Endothelial cell of umbilical vein (primary cell): ENCODE measurements at regions not wholly inside any gene's neighbourhood (a gene's known extent, or its start where the extent isn't known, plus 50 kb on each side); places are given as distances from the start of the nearest gene placed in this dataset.

ENCODE experiments used
- BruUV-seq: library from RNA; stranded (reverse); fragments of 400-500 nt; replicated peaks from 2 replicates; lab custom pipeline; 2021; lab: Mats Ljungman, UMichigan
- CTCF ChIA-PET: fragments of 300-600, 350-600 bp; sonication (Branson Sonifier 250); formaldehyde crosslinking; loops from one replicate; lab custom pipeline; 2021; ENCODE audit warnings: antibody characterized with exemption, inconsistent platforms; lab: Charles Lee
- POLR2A ChIA-PET: fragments of 300-600, 350-600 bp; sonication (Branson Sonifier 250); formaldehyde crosslinking; loops from one replicate; lab custom pipeline; 2021; ENCODE audit warnings: antibody characterized with exemption, inconsistent platforms; lab: Charles Lee
- DNase-seq: peaks from one replicate; pipeline ENCODE4 v3.0.0-alpha.2; 2011; ENCODE audit warnings: low read depth, low spot score
- FAIRE-seq: peaks from 2 replicates; lab custom pipeline; 2011; peaks lifted over from hg19 to GRCh38; lab: Jason Lieb, UNC
- H2AFZ ChIP-seq: 2 replicates; pipeline ENCODE4 v1.6.0; 2012; ENCODE audit warnings: low read depth, low read length, control low read depth, inconsistent platforms
- H3K27ac ChIP-seq: 2 replicates; pipeline ENCODE4 v1.5.1; 2011; ENCODE audit warnings: low read depth, mild to moderate bottlenecking, control low read depth, low read length, moderate library complexity; ENCODE audit not compliant: insufficient read depth
- H3K27me3 ChIP-seq, 2 experiments: 2 replicates each; pipeline versions ENCODE4 v1.6.0 to v1.6.1; 2011; ENCODE audit warnings: low read length in 2 of 2, mixed read lengths in 1 of 2; ENCODE audit not compliant: control insufficient read depth in 2 of 2, insufficient read depth in 2 of 2
- H3K36me3 ChIP-seq, 2 experiments: 2 replicates in 1 of 2; 3 replicates in 1 of 2; pipeline ENCODE4 v1.5.1; 2011; ENCODE audit warnings: low read length in 2 of 2, mild to moderate bottlenecking in 1 of 2, moderate library complexity in 1 of 2; ENCODE audit not compliant: control insufficient read depth in 2 of 2, insufficient read depth in 2 of 2; ENCODE audit errors: extremely low read depth in 1 of 2
- H3K4me1 ChIP-seq: 3 replicates; pipeline ENCODE4 v1.5.1; 2011; ENCODE audit warnings: mild to moderate bottlenecking, low read length; ENCODE audit not compliant: control insufficient read depth, insufficient read depth; ENCODE audit errors: extremely low read depth
- H3K4me2 ChIP-seq: 2 replicates; pipeline ENCODE4 v1.6.1; 2011; ENCODE audit warnings: low read length, control low read depth, mixed read lengths; ENCODE audit not compliant: insufficient read depth
- H3K4me3 ChIP-seq, 3 experiments: fragments of 200-600 bp in 1 of 3; sonication (generic), shearing (Covaris generic) in 1 of 3; replicated peaks in 1 of 3; 2 replicates each; pipeline ENCODE4 v1.5.1; 2011 to 2016; ENCODE audit warnings: control low read depth in 3 of 3, low read length in 3 of 3, mild to moderate bottlenecking in 2 of 3, inconsistent platforms in 1 of 3, low read depth in 1 of 3, moderate library complexity in 1 of 3; ENCODE audit not compliant: insufficient read depth in 1 of 3
- H3K79me2 ChIP-seq: 2 replicates; pipeline ENCODE4 v1.6.0; 2012; ENCODE audit warnings: low read length, inconsistent platforms; ENCODE audit not compliant: control insufficient read depth, insufficient read depth
- H3K9ac ChIP-seq: replicated peaks from 2 replicates; pipeline ENCODE3; 2011; ENCODE audit warnings: low read length, control low read depth; ENCODE audit not compliant: insufficient read depth; ENCODE audit errors: extremely low read depth
- H3K9me1 ChIP-seq: replicated peaks from 3 replicates; pipeline ENCODE4 v1.6.0; 2011; ENCODE audit warnings: mild to moderate bottlenecking, low read length; ENCODE audit not compliant: control insufficient read depth, insufficient read depth; ENCODE audit errors: extremely low read depth
- H3K9me3 ChIP-seq: replicated peaks from 2 replicates; pipeline ENCODE4 v1.5.1; 2012; ENCODE audit warnings: low read length, inconsistent platforms; ENCODE audit not compliant: control insufficient read depth, insufficient read depth
- H4K20me1 ChIP-seq: replicated peaks from 2 replicates; pipeline ENCODE3; 2011; ENCODE audit warnings: mild to moderate bottlenecking, low read length; ENCODE audit not compliant: control insufficient read depth, insufficient read depth; ENCODE audit errors: extremely low read depth
- CTCF ChIP-seq, 2 donors: IDR thresholded peaks; 1 replicate in 1 of 2; 2 replicates in 1 of 2; pipeline ENCODE4 v1.5.1; 2011; ENCODE audit warnings: low read length in 2 of 2, mild to moderate bottlenecking in 2 of 2, moderate library complexity in 2 of 2, control low read depth in 1 of 2, inconsistent platforms in 1 of 2, low read depth in 1 of 2; ENCODE audit not compliant: insufficient read depth in 1 of 2; ENCODE audit errors: extremely low read depth in 1 of 2
- EZH2 ChIP-seq: IDR thresholded peaks from 2 replicates; pipeline ENCODE4 v1.6.1; 2012; ENCODE audit warnings: borderline replicate concordance, low read depth, mild to moderate bottlenecking, moderate library complexity, low read length, inconsistent platforms; ENCODE audit not compliant: severe bottlenecking
- FOS ChIP-seq: IDR thresholded peaks from 2 replicates; pipeline ENCODE4 v1.6.1; 2011; ENCODE audit warnings: mild to moderate bottlenecking, low read length, moderate library complexity, borderline replicate concordance; ENCODE audit not compliant: insufficient read depth
- GATA2 ChIP-seq: IDR thresholded peaks from 2 replicates; pipeline ENCODE4 v1.7.0; 2011; ENCODE audit warnings: low read depth, mild to moderate bottlenecking, moderate library complexity, mixed read lengths, low read length; ENCODE audit not compliant: insufficient read length, insufficient read depth
- JUN ChIP-seq: IDR thresholded peaks from 2 replicates; pipeline ENCODE4 v1.6.1; 2011; ENCODE audit warnings: borderline replicate concordance, low read depth; ENCODE audit not compliant: insufficient read length, insufficient read depth
- MAX ChIP-seq: IDR thresholded peaks from 2 replicates; pipeline ENCODE4 v1.6.1; 2011; ENCODE audit not compliant: insufficient read depth, insufficient read length
- MYC ChIP-seq: IDR thresholded peaks from one replicate; pipeline ENCODE4 v1.6.1; 2011; ENCODE audit warnings: mild to moderate bottlenecking, low read depth, low read length
- POLR2A ChIP-seq: IDR thresholded peaks from 2 replicates; pipeline ENCODE4 v1.6.1; 2012; ENCODE audit warnings: low read depth, mild to moderate bottlenecking, control low read depth, low read length
- POLR2AphosphoS5 ChIP-seq: IDR thresholded peaks from 2 replicates; pipeline ENCODE4 v1.6.1; 2012; ENCODE audit warnings: low read depth, mild to moderate bottlenecking, control low read depth, low read length, moderate library complexity; ENCODE audit not compliant: insufficient read depth
- dilution Hi-C: fragments of 300-500 bp; cut with MboI; formaldehyde crosslinking; loops from one replicate; pipeline ENCODE4 v1.15.0; 2019; ENCODE audit warnings: low sequenced_read_pairs; ENCODE audit not compliant: extremely low pct_ligation_motif_present
- intact Hi-C: fragments of 100-400 bp; cut with micrococcal nuclease; formaldehyde crosslinking; loops from one replicate; pipeline ENCODE4 v1.10.0; 2022

DNA sequence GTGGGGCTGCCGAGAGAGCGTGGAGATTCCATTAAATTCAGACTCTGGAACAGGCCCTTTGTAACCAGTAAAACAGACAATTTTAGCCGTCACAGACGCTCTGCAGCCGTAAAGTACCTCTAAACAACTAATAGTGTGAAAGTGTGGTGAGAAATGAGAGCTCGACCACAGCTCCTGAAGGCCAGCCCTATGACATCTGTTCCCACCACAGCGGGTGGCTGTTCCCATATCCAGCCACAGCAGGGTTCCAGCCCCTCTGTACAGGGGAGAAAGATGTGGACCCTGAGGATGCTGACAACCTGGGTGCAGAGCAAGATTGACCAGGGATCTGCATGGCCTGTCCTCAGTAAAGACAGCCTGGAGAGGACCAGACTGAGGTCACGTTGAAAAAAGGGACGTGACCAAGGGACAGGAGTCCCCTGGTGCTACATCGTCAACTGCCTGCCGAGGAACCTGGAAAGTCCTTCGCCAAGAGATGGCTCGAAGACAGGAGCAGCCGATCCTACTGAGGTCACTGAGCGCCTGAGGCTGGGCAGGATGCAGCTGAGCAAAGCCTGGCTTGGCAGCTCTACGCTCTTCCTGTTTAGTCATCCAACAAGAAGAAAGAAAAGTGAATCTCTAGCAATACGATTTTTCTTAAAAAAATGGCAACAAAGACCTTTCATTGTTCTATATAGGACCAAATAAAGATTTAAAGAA is 831.7 kb downstream of the RNF144A start:
- Histone ChIP-seq H3K36me3 (no peaks in the 10 kb centered on the region), H3K27ac (no peak overlapping the region), H2AFZ (no peak overlapping the region), H3K4me3 (no peak overlapping the region), H3K9me3 (no peaks in the 10 kb centered on the region), H3K27me3 (no peaks in the 10 kb centered on the region), H4K20me1 (no peaks in the 10 kb centered on the region), H3K4me2 (no peak overlapping the region), H3K9me1 (no peaks in the 10 kb centered on the region), H3K4me1 (no peaks in the 10 kb centered on the region), H3K9ac (no peak overlapping the region), H3K79me2 (no peaks in the 10 kb centered on the region)
- ChIA-PET POLR2A (no interaction called here), CTCF (no interaction called here)
- BruUV-seq, result no TSS peak
- FAIRE-seq, result no peak
- dilution Hi-C loops, result no loop called here
- intact Hi-C loops, result no loop called here
- no peak for DNase-seq
- no peak for TF ChIP-seq CTCF (IDR thresholded peaks at IDR 0.05; ENCODE audit: extremely low read depth in 1 of 2, insufficient read depth in 1 of 2, low read depth in 1 of 2, low read length in 2 of 2)
- no peak for TF ChIP-seq POLR2A
- TF ChIP-seq FOS, result no peak
- no peak for TF ChIP-seq GATA2
- TF ChIP-seq EZH2, result no peak
- no peak for TF ChIP-seq MYC
- TF ChIP-seq MAX, result no peak
- no peak for TF ChIP-seq POLR2AphosphoS5
- TF ChIP-seq JUN, result no peak
